ENCODE measurements at regions not wholly inside any gene's neighbourhood (a gene's known extent, or its start where the extent isn't known, plus 50 kb on each side); places are given as distances from the start of the nearest gene placed in this dataset.
A peak's percentile ranks its signal among the peaks of the same experiment; 100 is the strongest.

GRCh38 chr4:128596853-128597252 lies 212.6 kb upstream of the JADE1 start:
- 64 to 84% (median 78%) methylated on average over 2 of the region's 2 CpGs for WGBS, 5 donors
- H3K9me3 ChIP-seq = no peaks in the 10 kb centered on the region
- H3K36me3 ChIP-seq = no peaks in the 10 kb centered on the region
- peaks cover 27 to 54% (median 45%) of the 10 kb centered on the region in 4 donors for H3K4me1 ChIP-seq
- no peak for TF ChIP-seq CTCF (IDR thresholded peaks at IDR 0.05)
- TF ChIP-seq EP300 (IDR thresholded peaks at IDR 0.05) = no peak
- no peak for TF ChIP-seq POLR2AphosphoS5 (IDR thresholded peaks at IDR 0.05)
- TF ChIP-seq POLR2A (IDR thresholded peaks at IDR 0.05) = no peak
- intact Hi-C loops (cut with DNase I; ENCODE audit: low total_unique reads) = no loop called here
- no peak overlapping the region for H3K4me3 ChIP-seq
- no peaks in the 10 kb centered on the region for H3K27me3 ChIP-seq
- H3K27ac ChIP-seq = peak overlapping the region; percentile 14 to 88 (median 52)
- DNase-seq = no peak

- Histone ChIP-seq H3K27me3 (no peaks in the 10 kb centered on the region), H3K9me3 (no peaks in the 10 kb centered on the region), H3K4me1 (peaks cover 20 to 48% (median 43%) of the 10 kb centered on the region in 4 donors), H3K36me3 (no peaks in the 10 kb centered on the region), H3K27ac (peak overlapping the region; percentile 38 to 88 (median 52)), H3K4me3 (no peak overlapping the region)
- intact Hi-C loops (cut with DNase I; ENCODE audit: low total_unique reads) = no loop called here
- peak; percentile 75 for DNase-seq
- TF ChIP-seq CTCF (IDR thresholded peaks at IDR 0.05) (no peak), POLR2AphosphoS5 (IDR thresholded peaks at IDR 0.05) (peak in 1 of 3 donors; percentile 70)
- WGBS, 5 donors = 22 to 47% (median 40%) methylated on average over 5 of the region's 5 CpGs
Measured at GRCh38 chr4:128596115-128596514, 213.4 kb upstream of the JADE1 start.

- H3K4me1 ChIP-seq = peaks cover 13 to 30% (median 25%) of the 10 kb centered on the region in 4 donors
Measured at GRCh38 chr4:128591482-128591881, 218.0 kb upstream of the JADE1 start.

GRCh38 chr4:128590773-128591172 lies 218.7 kb upstream of the JADE1 start:
- Histone ChIP-seq H3K9me3 (no peaks in the 10 kb centered on the region), H3K4me3 (no peak overlapping the region), H3K27ac (peak overlapping the region; percentile 45 to 83 (median 62)), H3K36me3 (no peaks in the 10 kb centered on the region), H3K27me3 (no peaks in the 10 kb centered on the region), H3K4me1 (peaks cover 13 to 26% (median 22%) of the 10 kb centered on the region in 4 donors)
- peak; percentile 28 to 73 for DNase-seq
- intact Hi-C loops (cut with DNase I; ENCODE audit: low total_unique reads) = no loop called here
- 23 to 59% (median 37%) methylated on average over 3 of the region's 3 CpGs for WGBS, 5 donors
- TF ChIP-seq EP300 (IDR thresholded peaks at IDR 0.05) (no peak), POLR2A (IDR thresholded peaks at IDR 0.05) (no peak), POLR2AphosphoS5 (IDR thresholded peaks at IDR 0.05) (no peak), CTCF (IDR thresholded peaks at IDR 0.05) (no peak)

More at GRCh38 chr4:128591482-128591881, 218.0 kb upstream of the JADE1 start:
- intact Hi-C loops (cut with DNase I; ENCODE audit: low total_unique reads) = no loop called here
- H3K27me3 ChIP-seq = no peaks in the 10 kb centered on the region
- peak overlapping the region; percentile 45 to 83 (median 62) for H3K27ac ChIP-seq
- no peaks in the 10 kb centered on the region for H3K36me3 ChIP-seq
- TF ChIP-seq POLR2A (IDR thresholded peaks at IDR 0.05) (no peak), EP300 (IDR thresholded peaks at IDR 0.05) (no peak), CTCF (IDR thresholded peaks at IDR 0.05) (no peak), POLR2AphosphoS5 (IDR thresholded peaks at IDR 0.05) (no peak)
- 74 to 86% (median 81%) methylated on average over 9 of the region's 9 CpGs for WGBS, 5 donors
- no peak overlapping the region for H3K4me3 ChIP-seq
- no peaks in the 10 kb centered on the region for H3K9me3 ChIP-seq
- DNase-seq = no peak
